K562 (cell line): ENCODE measurements at regions not wholly inside any gene's neighbourhood (a gene's known extent, or its start where the extent isn't known, plus 50 kb on each side); places are given as distances from the start of the nearest gene placed in this dataset.

Source experiments
- CBFA2T3 ChIP-seq: fragments of 450-650 bp; IDR thresholded peaks from 2 replicates; pipeline ENCODE4 v1.6.1; 2017
- CBX1 ChIP-seq: sonication (generic); IDR thresholded peaks from 2 replicates; pipeline ENCODE4 v1.6.1; 2016; ENCODE audit warnings: antibody characterized with exemption, low read depth, mild to moderate bottlenecking
- CBX2 ChIP-seq: fragments of 200-600 bp; sonication (generic); IDR thresholded peaks from one replicate; pipeline ENCODE4 v1.6.1; 2012; ENCODE audit warnings: mild to moderate bottlenecking, low read length, inconsistent platforms; ENCODE audit not compliant: insufficient read depth, poor library complexity, severe bottlenecking
- DNMT1 ChIP-seq: fragments of 450-650 bp; IDR thresholded peaks from 2 replicates; pipeline ENCODE4 v1.6.1; 2016; ENCODE audit warnings: antibody characterized with exemption, mild to moderate bottlenecking
- ETV6 ChIP-seq, 3 experiments: fragments of 150-350 bp in 1 of 3; sonication (generic) in 1 of 3; formaldehyde crosslinking in 1 of 3; IDR thresholded peaks; 2 replicates each; pipeline versions ENCODE4 v1.6.1 to v1.8.0; 2014 to 2022; ENCODE audit warnings: borderline replicate concordance in 2 of 3, low read depth in 2 of 3, antibody characterized with exemption in 1 of 3, low read length in 1 of 3, mild to moderate bottlenecking in 1 of 3, missing genetic modification reagents in 1 of 3
- HDAC3 ChIP-seq: fragments of 450-650 bp; IDR thresholded peaks from 2 replicates; pipeline ENCODE4 v1.6.1; 2018; ENCODE audit warnings: borderline replicate concordance, mild to moderate bottlenecking, moderate library complexity; ENCODE audit not compliant: partially characterized antibody
- MXI1 ChIP-seq: IDR thresholded peaks from 2 replicates; pipeline ENCODE4 v1.6.1; 2011; ENCODE audit warnings: low read depth, mild to moderate bottlenecking, improper control_type of control experiment, low read length
- PRMT5 ChIP-seq: sonication (generic); formaldehyde crosslinking; IDR thresholded peaks from 2 replicates; pipeline ENCODE4 v1.5.0; 2020; ENCODE audit warnings: missing genetic modification reagents
- RAD21 ChIP-seq, 2 experiments: fragments of 250-450 bp in 1 of 2; fragments of 450-650 bp in 1 of 2; sonication (Bioruptor Pico) in 1 of 2; formaldehyde crosslinking in 1 of 2; IDR thresholded peaks in 1 of 2; conservative IDR thresholded peaks in 1 of 2; 2 replicates each; pipeline versions ENCODE4 v1.4.0 to v1.8.0; 2020 to 2022; ENCODE audit warnings: mild to moderate bottlenecking in 2 of 2, moderate library complexity in 1 of 2
- TBL1XR1 ChIP-seq, 2 experiments: IDR thresholded peaks; 2 replicates each; pipeline ENCODE4 v1.6.1; 2012; ENCODE audit warnings: improper control_type of control experiment in 2 of 2, low read length in 2 of 2, mild to moderate bottlenecking in 1 of 2
- TCF7 ChIP-seq: sonication (generic); IDR thresholded peaks from 2 replicates; pipeline ENCODE4 v1.6.1; 2016; ENCODE audit warnings: antibody characterized with exemption, borderline replicate concordance
- TF ChIP-seq, protein P1 (sequence below): fragments of 250-450 bp; sonication (Bioruptor Pico); IDR thresholded peaks from 2 replicates; pipeline ENCODE4 v1.9.0; 2021; ENCODE audit warnings: mild to moderate bottlenecking, inconsistent platforms

GRCh38 chr22:25346859-25347751 lies 127.7 kb downstream of the CRYBB2 start:
- TF ChIP-seq ETV6 (IDR thresholded peaks at IDR 0.05; ENCODE audit: borderline replicate concordance in 1 of 2, low read depth in 2 of 2, low read length in 1 of 2) (no peak), ETV6 (CRISPR knock-in tag; IDR thresholded peaks at IDR 0.05; ENCODE audit: borderline replicate concordance) (no peak), TCF7 (no peak), RAD21 (CRISPR knock-in tag; conservative IDR thresholded peaks at IDR 0.05 in 1 of 2, IDR thresholded peaks at IDR 0.05 in 1 of 2) (no peak), DNMT1 (no peak), CBX1 (no peak), PRMT5 (CRISPR knock-in tag) (no peak), MXI1 (no peak), HDAC3 (no peak), CBX2 (no peak), TBL1XR1 (IDR thresholded peaks at IDR 0.05; ENCODE audit: low read length in 2 of 2) (no peak), CBFA2T3 (no peak)
- TF ChIP-seq, protein P1, sequence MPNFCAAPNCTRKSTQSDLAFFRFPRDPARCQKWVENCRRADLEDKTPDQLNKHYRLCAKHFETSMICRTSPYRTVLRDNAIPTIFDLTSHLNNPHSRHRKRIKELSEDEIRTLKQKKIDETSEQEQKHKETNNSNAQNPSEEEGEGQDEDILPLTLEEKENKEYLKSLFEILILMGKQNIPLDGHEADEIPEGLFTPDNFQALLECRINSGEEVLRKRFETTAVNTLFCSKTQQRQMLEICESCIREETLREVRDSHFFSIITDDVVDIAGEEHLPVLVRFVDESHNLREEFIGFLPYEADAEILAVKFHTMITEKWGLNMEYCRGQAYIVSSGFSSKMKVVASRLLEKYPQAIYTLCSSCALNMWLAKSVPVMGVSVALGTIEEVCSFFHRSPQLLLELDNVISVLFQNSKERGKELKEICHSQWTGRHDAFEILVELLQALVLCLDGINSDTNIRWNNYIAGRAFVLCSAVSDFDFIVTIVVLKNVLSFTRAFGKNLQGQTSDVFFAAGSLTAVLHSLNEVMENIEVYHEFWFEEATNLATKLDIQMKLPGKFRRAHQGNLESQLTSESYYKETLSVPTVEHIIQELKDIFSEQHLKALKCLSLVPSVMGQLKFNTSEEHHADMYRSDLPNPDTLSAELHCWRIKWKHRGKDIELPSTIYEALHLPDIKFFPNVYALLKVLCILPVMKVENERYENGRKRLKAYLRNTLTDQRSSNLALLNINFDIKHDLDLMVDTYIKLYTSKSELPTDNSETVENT: no peak
